GM21576 (cell line): ENCODE measurements at regions not wholly inside any gene's neighbourhood (a gene's known extent, or its start where the extent isn't known, plus 50 kb on each side); places are given as distances from the start of the nearest gene placed in this dataset.
A peak's percentile ranks its signal among the peaks of the same experiment; 100 is the strongest.
"Not testable (repeated sequence)": the region's sequence is repeated elsewhere in the genome, so short reads cannot be mapped to it uniquely, and the experiment has no call there.

Experiments
- ATAC-seq: cut with Tn5 transposase; IDR thresholded peaks from one replicate; pipeline ENCODE4 v1.9.1; 2021; ENCODE audit warnings: mild to moderate bottlenecking, moderate library complexity; ENCODE audit not compliant: unreplicated experiment

DNA sequence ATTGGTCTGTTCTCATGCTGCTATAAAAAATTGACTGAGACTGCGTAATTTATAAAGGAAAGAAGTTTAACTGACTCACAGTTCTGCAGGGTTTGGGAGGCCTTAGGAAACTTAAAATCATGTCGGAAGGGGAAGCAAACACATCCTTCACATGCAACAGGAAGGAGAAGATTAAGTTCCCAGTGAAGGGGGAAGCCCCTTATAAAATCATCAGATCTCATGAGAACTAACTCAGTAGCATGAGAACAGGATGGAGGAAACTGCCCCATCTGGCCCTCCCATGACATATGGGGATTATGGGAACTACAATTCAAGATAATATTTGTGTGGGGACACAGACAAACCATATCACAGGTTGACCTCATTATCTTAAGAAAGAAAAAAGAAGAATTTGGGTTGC, 134.5 kb downstream of the PPP1R3A start:
- ATAC-seq = no peak

DNA sequence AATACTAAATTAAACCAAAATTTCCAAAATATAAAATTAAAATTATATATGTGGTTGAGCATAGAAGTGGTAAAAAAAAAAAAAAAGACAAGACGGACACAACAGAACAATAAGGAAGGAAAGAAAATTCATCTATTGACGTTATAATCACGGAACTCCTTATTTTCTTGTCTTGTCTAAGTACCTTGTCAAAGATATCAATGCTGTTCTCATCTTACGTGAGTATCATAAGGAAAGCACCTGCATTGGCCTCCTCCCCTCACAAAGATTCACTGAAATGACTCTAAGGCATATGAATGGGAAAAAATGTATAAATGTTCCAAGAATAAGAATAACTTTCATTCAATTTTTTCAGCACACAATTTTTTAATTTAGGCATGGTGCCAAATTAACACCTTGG, 135.4 kb downstream of the PPP1R3A start:
- ATAC-seq = no peak

DNA sequence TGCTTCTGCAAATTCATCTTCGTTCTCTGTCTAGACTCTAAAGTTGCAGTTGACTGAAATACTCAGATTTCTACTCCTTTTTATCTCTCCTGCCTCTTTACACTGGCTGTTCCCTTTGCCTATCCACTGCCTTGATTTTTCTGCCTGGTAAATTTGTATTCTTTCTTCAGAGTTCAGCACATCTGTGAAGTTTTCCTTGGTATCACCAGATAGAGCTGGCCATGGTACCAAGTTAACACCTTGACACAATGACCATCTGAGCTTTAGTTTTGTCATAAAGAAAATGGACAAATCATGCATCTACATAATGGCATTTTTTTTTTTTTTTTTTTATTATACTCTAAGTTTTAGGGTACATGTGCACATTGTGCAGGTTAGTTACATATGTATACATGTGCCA, 143.0 kb downstream of the PPP1R3A start:
- no peak for ATAC-seq

DNA sequence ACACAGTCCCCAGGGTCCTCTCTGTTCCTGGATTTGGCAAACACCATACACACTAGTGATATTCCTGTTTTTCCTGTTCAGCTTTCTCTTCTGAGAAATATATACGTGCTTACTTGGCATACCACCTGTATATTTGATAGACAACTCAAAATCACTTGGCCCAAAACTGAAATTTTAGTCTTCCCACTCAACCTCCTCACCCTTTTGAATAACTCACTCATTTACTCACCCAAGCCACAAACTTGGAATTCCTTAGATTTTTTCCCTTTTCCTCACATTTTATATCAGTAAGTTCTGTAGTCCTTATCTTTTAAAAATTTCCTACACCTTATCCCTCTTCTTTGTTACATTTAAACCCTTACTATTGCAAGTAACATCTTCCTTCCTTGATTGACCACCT, 143.4 kb downstream of the PPP1R3A start:
- ATAC-seq = no peak

DNA sequence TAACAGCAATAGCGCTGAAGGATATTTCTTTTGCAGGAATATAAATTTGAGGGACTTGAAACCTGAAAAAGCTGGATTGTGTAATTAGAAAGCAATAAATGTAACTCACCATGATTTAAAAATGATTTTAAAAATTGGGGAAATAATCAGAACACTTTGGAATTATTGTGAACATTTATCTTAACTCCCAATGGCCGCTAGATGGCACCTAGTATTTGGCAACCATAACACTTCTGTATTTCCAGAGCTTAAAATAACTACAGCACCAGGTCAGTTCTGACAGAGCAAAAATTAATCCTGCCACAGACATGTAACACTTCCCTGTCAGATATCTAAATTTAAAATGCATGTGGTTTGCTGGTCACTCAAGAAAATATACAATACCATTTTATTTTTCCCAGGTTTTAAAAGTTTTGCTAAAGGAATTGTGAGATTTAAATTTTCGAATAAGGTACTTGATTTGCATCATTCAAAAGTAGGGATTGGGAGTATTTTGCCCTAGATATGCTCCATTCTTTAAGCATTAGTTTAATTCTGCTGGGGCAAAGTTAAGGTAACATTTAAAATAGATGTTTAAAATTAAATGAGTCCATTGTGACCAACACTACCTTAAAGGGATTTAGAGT, 144.5 kb downstream of the PPP1R3A start:
- peak; percentile 92 for ATAC-seq

DNA sequence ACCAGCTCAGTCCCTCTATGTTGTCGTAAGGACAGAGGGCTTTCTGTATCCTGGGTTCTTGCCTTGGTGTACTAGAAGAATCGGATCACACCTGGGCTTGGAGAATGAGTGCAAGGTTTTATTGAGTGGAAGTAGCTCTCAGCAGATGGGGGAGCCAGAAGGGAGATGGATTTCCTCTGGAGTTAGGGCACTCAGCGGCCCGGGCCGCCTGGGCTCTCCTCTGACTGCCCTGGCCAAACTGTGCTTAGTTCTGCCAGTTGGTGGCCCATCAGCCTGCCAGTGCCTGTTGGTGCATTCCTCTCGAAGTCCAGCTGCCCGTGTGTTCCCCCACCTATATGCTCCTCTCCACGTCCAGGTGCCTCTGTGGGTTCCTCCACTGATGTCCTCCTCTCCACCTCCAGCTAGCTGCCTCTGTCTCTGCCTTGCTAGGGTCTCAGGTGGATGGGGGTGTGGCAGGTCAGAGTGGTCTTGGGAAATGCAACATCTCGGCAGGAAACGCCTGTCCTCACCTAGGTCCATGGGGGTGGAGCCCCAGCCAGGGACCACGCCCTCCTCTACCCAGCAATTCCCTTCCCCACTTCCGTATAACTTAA, 148.6 kb downstream of the PPP1R3A start:
- no peak for ATAC-seq

DNA sequence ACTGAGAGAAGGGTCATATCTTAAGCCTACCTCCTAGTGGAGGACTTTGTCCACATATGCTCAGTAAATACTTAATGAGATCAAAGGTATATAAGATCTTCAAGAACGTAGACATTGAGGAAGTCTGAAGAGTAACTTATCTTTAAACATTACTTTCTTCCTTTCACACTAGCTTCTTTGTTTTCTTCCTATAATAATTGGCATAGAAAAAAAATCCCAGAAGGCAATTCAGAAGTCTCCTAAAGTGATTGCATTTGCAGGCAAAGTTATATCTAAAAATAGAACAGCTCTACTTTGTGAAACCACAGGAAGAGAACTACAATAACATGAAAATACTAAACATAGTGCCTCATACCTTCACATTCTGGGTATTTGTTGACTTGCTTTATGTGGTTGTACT, 150.4 kb downstream of the PPP1R3A start:
- no peak for ATAC-seq

DNA sequence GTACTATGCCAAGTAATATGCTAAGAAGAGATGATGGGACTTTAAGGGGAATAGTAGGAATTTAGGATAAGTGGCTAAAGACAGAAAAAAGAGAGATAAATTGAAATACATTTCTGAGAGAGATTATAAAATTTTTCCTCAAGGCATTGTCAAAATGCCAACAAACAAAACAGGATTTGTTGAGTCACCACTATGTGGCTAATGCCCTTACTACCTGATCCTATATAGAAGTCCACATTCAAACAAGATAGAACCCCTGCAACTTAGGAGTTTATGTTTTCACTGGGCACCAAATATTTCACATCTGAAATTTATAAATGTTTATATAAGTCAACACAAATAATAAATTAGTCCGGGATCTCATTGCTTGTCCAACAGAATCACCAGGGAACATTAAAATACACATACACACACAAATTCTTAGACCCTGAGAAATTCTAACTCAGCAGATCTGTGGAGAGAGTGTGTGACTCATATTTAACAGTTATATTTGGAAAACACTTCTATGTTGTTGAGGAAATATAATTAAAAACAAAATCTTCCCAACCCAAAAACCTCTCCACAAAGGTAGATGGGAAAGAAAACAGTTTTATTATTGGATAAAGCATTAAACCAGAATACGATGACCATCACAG, 154.3 kb downstream of the PPP1R3A start:
- no peak for ATAC-seq

DNA sequence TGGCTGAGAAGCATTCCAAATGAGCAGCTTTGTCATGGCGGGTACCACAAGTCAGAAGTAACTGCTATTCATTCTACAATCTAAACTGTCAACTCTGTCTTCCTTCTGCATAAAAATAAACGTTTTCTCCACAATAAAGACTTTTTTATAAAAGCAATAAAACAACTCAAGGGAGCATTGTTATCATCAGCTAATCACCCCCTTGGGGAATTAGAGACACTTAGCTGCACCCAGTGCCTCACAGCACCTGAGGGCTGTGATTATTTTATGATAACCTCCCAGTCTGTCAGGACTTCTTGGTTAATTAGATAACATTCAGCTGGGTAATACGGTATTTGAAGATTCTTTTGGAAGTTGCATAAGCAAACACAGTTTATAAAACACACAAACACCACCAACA, 155.6 kb downstream of the PPP1R3A start:
- no peak for ATAC-seq

DNA sequence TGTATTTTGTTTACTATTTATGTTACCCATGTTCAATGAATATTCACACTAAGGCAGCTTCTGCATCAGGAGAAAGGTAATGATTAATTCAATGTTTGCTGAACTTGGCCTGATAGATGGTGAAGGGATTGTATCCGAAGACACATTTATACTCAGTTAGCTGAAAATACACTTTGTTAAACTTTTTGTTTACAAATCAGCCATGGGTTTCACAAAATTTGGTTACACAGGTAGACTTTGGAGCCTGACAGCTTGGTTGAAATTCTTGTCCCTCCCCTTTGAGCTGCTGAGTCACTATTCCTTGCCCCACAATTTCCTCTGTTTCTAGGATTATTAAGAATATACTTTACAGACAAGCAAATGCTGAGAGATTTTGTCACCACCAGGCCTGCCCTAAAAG, 162.6 kb downstream of the PPP1R3A start:
- no peak for ATAC-seq

DNA sequence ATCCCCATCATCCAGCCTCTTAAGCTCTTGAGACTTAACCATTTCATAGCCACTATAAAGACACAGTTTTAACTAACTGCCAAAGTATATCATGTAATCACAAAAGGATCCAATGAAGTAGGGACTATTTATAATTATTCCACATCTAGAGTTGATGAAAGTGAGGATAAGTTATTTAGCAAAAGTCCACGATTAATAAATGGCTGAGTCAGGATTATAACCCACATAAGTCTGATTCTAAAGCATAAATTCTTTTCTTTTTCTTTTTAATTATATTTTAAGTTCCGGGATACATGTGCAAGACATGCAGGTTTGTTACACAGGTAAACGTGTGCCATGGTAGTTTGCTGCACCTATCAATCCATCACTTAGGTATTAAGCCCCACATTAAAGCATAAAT, 166.1 kb downstream of the PPP1R3A start:
- ATAC-seq = no peak

DNA sequence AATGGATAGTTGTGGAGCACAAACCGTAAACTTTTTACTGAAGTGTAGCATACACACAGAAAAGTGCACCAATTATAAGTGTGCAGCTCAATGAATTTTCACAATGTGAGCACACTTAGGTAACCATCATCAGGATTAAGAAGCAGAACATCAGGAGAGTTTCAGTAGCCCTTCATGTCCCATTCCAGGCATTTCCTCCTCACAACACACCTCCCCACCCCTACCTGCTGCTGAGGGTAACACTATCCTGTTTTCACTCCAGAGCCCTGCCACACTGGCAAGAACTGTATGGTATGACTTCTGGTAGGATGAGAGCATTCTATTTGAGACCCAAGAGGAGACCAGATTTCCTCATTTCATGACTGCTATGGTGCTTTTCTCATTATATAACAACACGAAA, 166.5 kb downstream of the PPP1R3A start:
- no peak for ATAC-seq

DNA sequence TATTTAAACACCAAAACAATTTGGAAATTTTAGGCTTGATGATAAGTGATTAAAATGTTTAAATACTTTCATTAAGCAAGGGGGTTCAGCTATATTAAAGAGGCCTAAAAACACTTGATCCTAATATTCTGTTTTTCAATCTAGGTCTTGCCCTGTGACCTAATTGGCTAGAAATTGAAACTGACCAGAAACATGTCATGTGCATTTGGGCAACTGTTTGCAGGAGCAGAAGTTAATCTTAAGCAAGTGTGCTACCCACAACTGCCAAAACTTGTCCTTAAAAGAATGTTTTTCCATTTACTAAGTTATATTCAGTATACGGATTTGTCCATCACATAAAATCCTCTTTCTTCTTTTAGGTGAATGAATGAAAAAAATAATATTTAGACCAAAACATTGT, 167.3 kb downstream of the PPP1R3A start:
- ATAC-seq = no peak

DNA sequence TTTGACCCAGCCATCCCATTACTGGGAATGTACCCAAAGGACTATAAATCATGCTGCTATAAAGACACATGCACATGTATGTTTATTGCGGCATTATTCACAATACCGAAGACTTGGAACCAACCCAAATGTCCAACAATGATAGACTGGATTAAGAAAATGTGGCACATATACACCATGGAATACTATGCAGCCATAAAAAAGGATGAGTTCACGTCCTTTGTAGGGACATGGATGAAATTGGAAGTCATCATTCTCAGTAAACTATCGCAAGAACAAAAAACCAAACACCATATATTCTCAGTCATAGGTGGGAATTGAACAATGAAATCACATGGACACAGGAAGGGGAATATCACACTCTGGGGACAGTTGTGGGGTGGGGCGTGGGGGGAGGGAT, 170.4 kb downstream of the PPP1R3A start:
- ATAC-seq = not testable (repeated sequence)

DNA sequence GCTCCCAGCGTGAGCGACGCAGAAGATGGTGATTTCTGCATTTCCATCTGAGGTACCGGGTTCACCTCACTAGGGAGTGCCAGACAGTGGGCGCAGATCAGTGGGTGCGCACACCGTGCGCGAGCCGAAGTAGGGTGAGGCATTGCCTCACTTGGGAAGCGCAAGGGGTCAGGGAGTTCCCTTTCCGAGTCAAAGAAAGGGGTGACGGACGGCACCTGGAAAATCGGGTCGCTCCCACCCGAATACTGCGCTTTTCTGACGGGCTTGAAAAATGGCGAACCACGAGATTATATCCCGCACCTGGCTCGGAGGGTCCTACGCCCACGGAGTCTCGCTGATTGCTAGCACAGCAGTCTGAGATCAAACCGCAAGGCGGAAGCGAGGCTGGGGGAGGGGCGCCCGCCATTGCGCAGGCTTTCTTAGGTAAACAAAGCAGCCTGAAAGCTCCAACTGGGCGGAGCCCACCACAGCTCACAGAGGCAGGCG, 175.8 kb downstream of the PPP1R3A start:
- not testable (repeated sequence) for ATAC-seq

DNA sequence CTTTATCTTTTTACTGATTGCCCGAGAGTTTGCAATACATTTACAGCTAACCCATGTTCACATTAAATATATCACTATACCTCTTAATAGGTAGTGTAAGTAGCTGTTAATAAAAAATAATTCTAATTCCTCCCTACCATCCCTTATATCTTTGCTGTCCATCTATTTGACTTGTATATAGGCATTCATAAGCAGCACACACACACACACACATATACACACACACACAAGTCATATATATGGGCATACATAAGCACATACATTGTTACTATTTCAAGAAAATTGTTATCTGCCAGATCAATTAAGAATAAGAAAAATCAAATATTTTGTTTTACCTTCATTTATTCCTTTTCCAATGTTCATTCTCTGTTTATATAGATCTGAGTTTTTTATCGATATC, 176.4 kb downstream of the PPP1R3A start:
- ATAC-seq = no peak

DNA sequence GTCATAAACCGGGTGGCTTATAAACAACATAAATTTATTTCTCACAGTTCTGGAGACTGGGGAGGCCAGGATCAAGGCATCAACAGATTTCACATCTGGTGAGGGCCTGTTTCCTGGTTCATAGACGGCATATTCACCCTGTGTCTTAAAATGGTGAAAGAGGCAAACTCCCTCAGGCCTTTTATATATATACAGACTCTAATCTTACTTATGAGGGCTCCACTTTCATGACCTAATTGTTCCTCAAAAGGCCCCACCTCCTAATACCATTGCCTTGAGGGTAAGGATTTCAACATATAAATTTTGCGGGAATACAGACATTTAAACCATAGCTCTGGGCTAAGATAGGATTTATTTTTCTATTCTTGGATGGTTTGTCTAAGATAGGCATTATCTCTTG, 187.2 kb downstream of the PPP1R3A start:
- no peak for ATAC-seq

DNA sequence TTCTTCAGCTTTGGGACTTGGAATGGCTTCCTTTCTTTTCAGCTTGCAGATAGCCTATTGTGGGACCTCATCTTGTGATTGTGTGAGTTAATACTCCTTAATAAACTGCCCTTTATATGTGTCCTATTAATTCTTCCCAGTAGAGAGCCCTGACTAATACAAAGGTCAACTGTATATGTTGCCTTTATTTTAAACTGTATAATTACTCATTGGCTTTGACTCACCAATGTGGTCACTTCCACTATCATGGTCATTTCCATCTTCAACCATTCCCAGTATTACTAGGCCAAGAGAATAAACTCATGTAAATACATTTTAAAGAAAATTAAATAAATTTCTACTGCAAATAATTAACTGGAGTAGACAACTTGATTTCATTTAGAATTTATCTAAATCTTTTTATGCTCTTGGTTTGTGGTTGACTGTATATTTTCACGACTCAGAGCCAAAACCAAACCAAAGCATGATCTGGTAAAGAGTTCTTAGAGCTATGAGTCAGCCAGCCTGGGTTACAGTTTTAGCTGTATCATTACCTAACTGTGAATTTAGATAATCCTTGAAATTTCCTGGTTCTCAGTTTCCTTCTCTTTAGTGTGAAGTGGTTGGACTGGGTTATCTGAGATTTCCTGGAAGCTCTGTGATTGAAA, 188.4 kb downstream of the PPP1R3A start:
- no peak for ATAC-seq

DNA sequence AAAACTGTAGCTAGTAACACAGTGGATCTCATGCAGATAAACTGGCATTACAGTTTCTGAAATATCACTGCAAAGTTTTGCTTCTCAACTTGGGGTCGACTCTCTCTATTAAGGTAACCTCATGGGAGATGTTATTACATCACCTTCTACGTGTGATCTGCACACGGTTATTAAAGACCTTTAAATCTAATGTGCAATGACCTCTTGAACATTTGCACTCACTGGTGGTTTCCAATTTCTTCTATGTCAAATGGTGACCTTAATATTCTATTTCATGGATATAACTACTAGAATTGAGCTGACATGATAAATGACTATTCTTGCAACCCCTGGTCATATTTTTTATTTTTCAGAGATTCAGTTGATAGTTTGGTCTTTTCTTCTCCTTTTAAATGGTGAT, 191.3 kb downstream of the PPP1R3A start:
- no peak for ATAC-seq

DNA sequence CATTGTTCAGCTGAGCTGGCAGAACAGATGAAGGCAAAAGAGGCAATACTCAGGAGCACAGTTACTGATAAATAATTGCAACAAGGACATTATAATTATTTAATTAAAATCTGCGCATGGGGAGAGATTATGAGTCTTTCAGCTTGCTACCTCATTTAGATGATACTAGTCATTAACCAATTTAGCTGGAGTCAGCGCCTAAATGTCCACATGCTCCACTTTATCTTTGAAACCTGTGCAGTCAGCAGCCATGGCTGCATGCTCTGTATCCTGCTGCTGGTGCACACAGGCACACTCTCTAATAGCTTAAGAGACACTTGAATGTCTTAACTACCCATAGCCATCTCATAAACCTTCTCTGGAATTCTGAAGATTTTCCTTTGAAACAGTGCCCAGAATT, 196.8 kb downstream of the PPP1R3A start:
- ATAC-seq = no peak

DNA sequence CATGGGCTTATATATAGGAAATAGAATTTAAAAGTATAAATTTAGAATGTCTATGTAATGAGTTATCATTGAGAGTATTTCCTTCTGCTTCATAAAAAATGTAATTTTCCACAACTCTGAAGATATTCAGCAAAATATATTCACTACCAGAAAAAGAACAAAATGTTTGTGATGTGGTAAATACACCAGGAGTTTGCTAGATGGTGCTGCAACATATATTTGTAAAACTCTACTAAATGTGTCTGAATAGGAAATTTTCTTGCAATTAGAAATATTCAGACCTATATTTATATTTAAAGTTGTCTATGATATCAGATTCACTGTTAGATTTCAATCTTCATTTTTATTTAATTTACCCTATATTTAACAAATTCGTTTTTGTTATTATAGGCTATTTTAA, 201.1 kb downstream of the PPP1R3A start:
- no peak for ATAC-seq
